Keratinocyte (primary cell): ENCODE measurements at regions not wholly inside any gene's neighbourhood (a gene's known extent, or its start where the extent isn't known, plus 50 kb on each side); places are given as distances from the start of the nearest gene placed in this dataset.

Experiments used
- DNase-seq: peaks from one replicate; pipeline ENCODE4 v3.0.0-alpha.2; 2011; ENCODE audit warnings: low read depth, missing footprints, low spot score
- FAIRE-seq: peaks from 2 replicates; lab custom pipeline; 2011; peaks lifted over from hg19 to GRCh38; lab: Jason Lieb, UNC
- H2AFZ ChIP-seq: 2 replicates; pipeline ENCODE4 v1.6.0; 2012; ENCODE audit warnings: low read length, control low read depth, inconsistent platforms; ENCODE audit not compliant: control insufficient read depth
- H3K27ac ChIP-seq: 2 replicates; pipeline ENCODE4 v1.5.1; 2011; ENCODE audit warnings: low read length; ENCODE audit not compliant: control insufficient read depth, insufficient read depth
- H3K27me3 ChIP-seq: 3 replicates; pipeline ENCODE4 v1.6.0; 2011; ENCODE audit warnings: low read length; ENCODE audit not compliant: control insufficient read depth, insufficient read depth; ENCODE audit errors: extremely low read depth
- H3K36me3 ChIP-seq, 2 experiments: 2 replicates in 1 of 2; 3 replicates in 1 of 2; pipeline ENCODE4 v1.5.1; 2011; ENCODE audit warnings: low read length in 2 of 2, mild to moderate bottlenecking in 1 of 2; ENCODE audit not compliant: control insufficient read depth in 2 of 2, insufficient read depth in 2 of 2; ENCODE audit errors: extremely low read depth in 1 of 2
- H3K4me1 ChIP-seq: 3 replicates; pipeline ENCODE4 v1.5.1; 2011; ENCODE audit warnings: low read length; ENCODE audit not compliant: control insufficient read depth, insufficient read depth; ENCODE audit errors: extremely low read depth
- H3K4me2 ChIP-seq: 3 replicates; pipeline ENCODE4 v1.6.0; 2011; ENCODE audit warnings: low read depth, low read length; ENCODE audit not compliant: control insufficient read depth, insufficient read depth; ENCODE audit errors: extremely low read depth
- H3K4me3 ChIP-seq, 3 experiments: fragments of 200-600 bp in 1 of 3; sonication (generic) in 1 of 3; 2 replicates in 2 of 3; 3 replicates in 1 of 3; pipeline ENCODE4 v1.5.1; 2011 to 2016; ENCODE audit warnings: low read length in 3 of 3, mild to moderate bottlenecking in 3 of 3, control low read depth in 2 of 3, inconsistent platforms in 1 of 3, low read depth in 1 of 3, mixed read lengths in 1 of 3, mixed run types in 1 of 3, moderate library complexity in 1 of 3; ENCODE audit not compliant: control insufficient read depth in 2 of 3, insufficient read depth in 2 of 3; ENCODE audit errors: extremely low read depth in 1 of 3
- H3K79me2 ChIP-seq: 2 replicates; pipeline ENCODE4 v1.6.0; 2012; ENCODE audit warnings: low read length; ENCODE audit not compliant: control insufficient read depth, insufficient read depth
- H3K9ac ChIP-seq: 3 replicates; pipeline ENCODE4 v1.6.0; 2011; ENCODE audit warnings: low read length; ENCODE audit not compliant: control insufficient read depth, insufficient read depth; ENCODE audit errors: extremely low read depth
- H3K9me1 ChIP-seq: 3 replicates; pipeline ENCODE4 v1.6.0; 2011; ENCODE audit warnings: low read length; ENCODE audit not compliant: control insufficient read depth, insufficient read depth; ENCODE audit errors: extremely low read depth
- H3K9me3 ChIP-seq: 2 replicates; pipeline ENCODE4 v1.5.1; 2012; ENCODE audit warnings: low read depth, low read length; ENCODE audit not compliant: control insufficient read depth
- H4K20me1 ChIP-seq: 3 replicates; pipeline ENCODE4 v1.6.0; 2011; ENCODE audit warnings: low read length; ENCODE audit not compliant: control insufficient read depth, insufficient read depth; ENCODE audit errors: extremely low read depth
- EZH2 ChIP-seq: IDR thresholded peaks from one replicate; pipeline ENCODE4 v1.6.1; 2012; ENCODE audit warnings: inconsistent platforms, mild to moderate bottlenecking, low read length, moderate library complexity
- dilution Hi-C: fragments of 300-500 bp; cut with MboI; formaldehyde crosslinking; loops from one replicate; pipeline ENCODE4 v1.7.0; 2020; ENCODE audit warnings: low sequenced_read_pairs; ENCODE audit not compliant: extremely low pct_ligation_motif_present
- TF ChIP-seq, protein P1 (sequence below), 3 experiments: IDR thresholded peaks in 1 of 3; conservative IDR thresholded peaks in 1 of 3; optimal IDR thresholded peaks in 1 of 3; 2 replicates in 2 of 3; 3 replicates in 1 of 3; pipeline versions ENCODE3 to v1.5.1; 2011; ENCODE audit warnings: low read length in 3 of 3, mild to moderate bottlenecking in 3 of 3, moderate library complexity in 2 of 3, control low read depth in 1 of 3, inconsistent platforms in 1 of 3; ENCODE audit not compliant: insufficient read depth in 2 of 3; ENCODE audit errors: extremely low read depth in 1 of 3

DNA sequence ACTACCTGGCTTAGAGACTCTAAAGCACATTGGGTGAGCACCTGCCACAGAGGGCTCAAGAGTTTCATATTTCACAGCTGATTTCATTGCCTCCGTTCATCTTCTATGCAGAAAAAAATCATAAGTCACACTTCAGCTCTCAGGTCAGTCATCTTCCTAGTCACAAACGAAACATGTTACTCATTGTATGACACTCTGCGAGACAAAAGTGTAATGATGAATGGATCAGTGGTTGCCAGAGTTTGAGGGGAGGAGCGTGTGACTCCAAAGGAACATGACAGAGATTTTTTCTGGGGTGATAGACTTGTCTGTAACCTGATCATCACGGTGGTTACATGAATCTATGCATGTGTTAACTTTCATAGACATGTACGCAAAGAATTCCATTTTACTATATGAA lies 195.2 kb upstream of the CNTNAP4 start:
- Histone ChIP-seq H3K4me3 (no peak overlapping the region), H3K36me3 (no peaks in the 10 kb centered on the region), H3K9me1 (no peaks in the 10 kb centered on the region), H3K9me3 (no peaks in the 10 kb centered on the region), H4K20me1 (no peaks in the 10 kb centered on the region), H3K4me2 (no peak overlapping the region), H3K9ac (no peak overlapping the region), H3K27me3 (no peaks in the 10 kb centered on the region), H3K27ac (no peak overlapping the region), H3K79me2 (no peaks in the 10 kb centered on the region), H3K4me1 (no peaks in the 10 kb centered on the region), H2AFZ (no peak overlapping the region)
- FAIRE-seq (no peak), DNase-seq (no peak)
- TF ChIP-seq, protein P1, sequence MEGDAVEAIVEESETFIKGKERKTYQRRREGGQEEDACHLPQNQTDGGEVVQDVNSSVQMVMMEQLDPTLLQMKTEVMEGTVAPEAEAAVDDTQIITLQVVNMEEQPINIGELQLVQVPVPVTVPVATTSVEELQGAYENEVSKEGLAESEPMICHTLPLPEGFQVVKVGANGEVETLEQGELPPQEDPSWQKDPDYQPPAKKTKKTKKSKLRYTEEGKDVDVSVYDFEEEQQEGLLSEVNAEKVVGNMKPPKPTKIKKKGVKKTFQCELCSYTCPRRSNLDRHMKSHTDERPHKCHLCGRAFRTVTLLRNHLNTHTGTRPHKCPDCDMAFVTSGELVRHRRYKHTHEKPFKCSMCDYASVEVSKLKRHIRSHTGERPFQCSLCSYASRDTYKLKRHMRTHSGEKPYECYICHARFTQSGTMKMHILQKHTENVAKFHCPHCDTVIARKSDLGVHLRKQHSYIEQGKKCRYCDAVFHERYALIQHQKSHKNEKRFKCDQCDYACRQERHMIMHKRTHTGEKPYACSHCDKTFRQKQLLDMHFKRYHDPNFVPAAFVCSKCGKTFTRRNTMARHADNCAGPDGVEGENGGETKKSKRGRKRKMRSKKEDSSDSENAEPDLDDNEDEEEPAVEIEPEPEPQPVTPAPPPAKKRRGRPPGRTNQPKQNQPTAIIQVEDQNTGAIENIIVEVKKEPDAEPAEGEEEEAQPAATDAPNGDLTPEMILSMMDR (optimal IDR thresholded peaks at IDR 0.05 in 1 of 3, IDR thresholded peaks at IDR 0.05 in 1 of 3, conservative IDR thresholded peaks at IDR 0.05 in 1 of 3; ENCODE audit: extremely low read depth in 1 of 3, insufficient read depth in 2 of 3, low read length in 3 of 3): no peak
- no peak for TF ChIP-seq EZH2
- dilution Hi-C loops: no loop called here

DNA sequence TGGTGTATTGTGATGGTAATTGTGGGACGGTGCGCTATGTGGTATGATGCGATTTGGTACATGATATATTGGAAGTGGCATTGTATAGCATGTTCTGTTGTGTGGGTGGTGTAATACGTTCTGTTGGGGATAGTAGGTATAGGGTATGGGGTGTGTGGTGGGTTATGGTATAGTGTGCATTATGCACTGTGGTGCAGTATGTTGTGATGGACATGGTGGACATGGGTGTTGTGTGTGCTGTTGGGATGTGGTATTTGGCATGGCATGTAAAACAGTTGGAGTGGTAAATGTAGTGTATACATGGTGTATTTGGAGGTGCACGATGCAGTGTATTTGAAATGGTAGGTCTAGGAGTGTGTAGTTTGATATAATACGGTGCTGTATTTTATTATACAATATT lies 170.6 kb upstream of the CNTNAP4 start:
- Histone ChIP-seq H4K20me1 (no peaks in the 10 kb centered on the region), H3K27ac (no peak overlapping the region), H3K36me3 (no peaks in the 10 kb centered on the region), H2AFZ (no peak overlapping the region), H3K4me1 (no peaks in the 10 kb centered on the region), H3K9me3 (no peaks in the 10 kb centered on the region), H3K4me2 (no peak overlapping the region), H3K9me1 (no peaks in the 10 kb centered on the region), H3K4me3 (no peak overlapping the region), H3K79me2 (no peaks in the 10 kb centered on the region), H3K27me3 (no peaks in the 10 kb centered on the region), H3K9ac (no peak overlapping the region)
- FAIRE-seq: no peak
- dilution Hi-C loops: no loop called here
- DNase-seq: no peak
- TF ChIP-seq EZH2: no peak
- TF ChIP-seq, protein P1 (optimal IDR thresholded peaks at IDR 0.05 in 1 of 3, IDR thresholded peaks at IDR 0.05 in 1 of 3, conservative IDR thresholded peaks at IDR 0.05 in 1 of 3; ENCODE audit: extremely low read depth in 1 of 3, insufficient read depth in 2 of 3, low read length in 3 of 3): no peak
